Dermis blood vessel endothelial cell (primary cell): ENCODE measurements at regions not wholly inside any gene's neighbourhood (a gene's known extent, or its start where the extent isn't known, plus 50 kb on each side); places are given as distances from the start of the nearest gene placed in this dataset.

Experiments
- DNase-seq: peaks from one replicate; pipeline ENCODE4 v3.0.0; 2010

- DNase-seq, result no peak
Measured at GRCh38 chr21:38924954-38925353, 119.2 kb downstream of the ETS2 start.

GRCh38 chr21:38923429-38923828, 117.7 kb downstream of the ETS2 start:
- DNase-seq, result no peak

- no peak for DNase-seq
Measured at GRCh38 chr21:38922474-38923235, 116.9 kb downstream of the ETS2 start.

- DNase-seq, result no peak
Measured at GRCh38 chr21:38921511-38922251, 116.0 kb downstream of the ETS2 start.

- DNase-seq, result no peak
Measured at GRCh38 chr21:38920631-38921398, 115.1 kb downstream of the ETS2 start.

- no peak for DNase-seq
Measured at GRCh38 chr21:38918607-38919346, 113.0 kb downstream of the ETS2 start.

GRCh38 chr21:38917043-38917774, 111.5 kb downstream of the ETS2 start:
- DNase-seq, result no peak

- no peak for DNase-seq
Measured at GRCh38 chr21:38916214-38916964, 110.7 kb downstream of the ETS2 start.

- DNase-seq, result no peak
Measured at GRCh38 chr21:38915546-38915945, 109.8 kb downstream of the ETS2 start.

- DNase-seq, result no peak
Measured at GRCh38 chr21:38914528-38915293, 109.0 kb downstream of the ETS2 start.

- no peak for DNase-seq
Measured at GRCh38 chr21:38913893-38914527, 108.3 kb downstream of the ETS2 start.

- DNase-seq, result peak; percentile 62
Measured at GRCh38 chr21:38913120-38913892, 107.6 kb downstream of the ETS2 start.

- no peak for DNase-seq
Measured at GRCh38 chr21:38912789-38913119, 107.0 kb downstream of the ETS2 start.

GRCh38 chr21:38912102-38912629, 106.4 kb downstream of the ETS2 start:
- no peak for DNase-seq

- no peak for DNase-seq
Measured at GRCh38 chr21:38911484-38912101, 105.9 kb downstream of the ETS2 start.

GRCh38 chr21:38910390-38911067, 104.8 kb downstream of the ETS2 start:
- peak; percentile 17 for DNase-seq

GRCh38 chr21:38909929-38910328, 104.2 kb downstream of the ETS2 start:
- DNase-seq, result peak; percentile 80

GRCh38 chr21:38909109-38909508, 103.4 kb downstream of the ETS2 start:
- DNase-seq, result no peak
